ENCODE measurements at regions not wholly inside any gene's neighbourhood (a gene's known extent, or its start where the extent isn't known, plus 50 kb on each side); places are given as distances from the start of the nearest gene placed in this dataset.
"Not testable (repeated sequence)": the region's sequence is repeated elsewhere in the genome, so short reads cannot be mapped to it uniquely, and the experiment has no call there.

DNA sequence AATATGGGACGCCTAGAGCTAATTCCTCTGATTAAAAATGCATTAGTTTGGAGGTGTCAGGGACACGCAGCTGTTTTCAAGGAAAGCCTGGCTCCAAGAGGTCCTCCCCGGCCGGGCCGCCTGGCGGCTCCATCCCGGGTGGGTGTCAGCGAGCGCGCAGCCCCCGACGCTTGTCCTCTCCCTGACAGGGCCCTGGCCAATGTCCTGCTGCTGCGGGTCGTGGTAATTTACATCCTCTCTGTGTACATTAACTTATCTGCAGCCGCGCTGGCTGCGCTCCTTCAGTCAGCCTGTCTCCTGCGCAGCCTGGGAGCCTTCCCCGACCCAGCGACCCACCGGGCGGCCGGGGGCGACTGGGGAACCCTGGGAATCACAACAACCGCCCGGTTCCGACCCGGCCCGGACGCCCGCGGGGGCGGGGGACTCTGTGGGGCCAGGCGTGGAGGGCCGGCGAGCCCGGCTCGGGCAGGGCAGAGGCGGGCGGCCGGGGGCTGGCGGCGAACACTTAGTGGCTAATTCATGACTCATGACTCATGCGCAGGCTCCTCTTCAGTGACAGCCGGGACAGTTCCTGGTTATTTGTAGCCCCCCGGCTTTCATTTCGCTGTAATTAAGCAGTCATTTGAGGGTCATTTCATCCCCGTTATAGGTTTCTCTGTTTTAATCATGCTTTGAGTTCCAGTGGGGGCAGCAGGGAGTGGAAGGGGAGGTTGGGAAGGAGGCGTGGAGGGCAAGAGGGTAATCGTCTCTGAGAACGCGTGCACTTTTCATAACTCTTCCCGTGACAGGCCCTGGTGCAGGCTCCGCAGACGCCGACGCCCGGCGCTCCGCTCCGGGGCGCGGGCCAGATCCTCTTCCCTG, 141.9 kb upstream of the CTAGE1 start:
- H3K27ac ChIP-seq, result peak overlapping the region; percentile 49
- no peak for DNase-seq (ENCODE audit: low read depth, low spot score)

GRCh38 chr18:22560275-22560610, 142.5 kb upstream of the CTAGE1 start:
- H3K27ac ChIP-seq, result peak overlapping the region; percentile 49
- DNase-seq (ENCODE audit: low read depth, low spot score), result no peak

DNA sequence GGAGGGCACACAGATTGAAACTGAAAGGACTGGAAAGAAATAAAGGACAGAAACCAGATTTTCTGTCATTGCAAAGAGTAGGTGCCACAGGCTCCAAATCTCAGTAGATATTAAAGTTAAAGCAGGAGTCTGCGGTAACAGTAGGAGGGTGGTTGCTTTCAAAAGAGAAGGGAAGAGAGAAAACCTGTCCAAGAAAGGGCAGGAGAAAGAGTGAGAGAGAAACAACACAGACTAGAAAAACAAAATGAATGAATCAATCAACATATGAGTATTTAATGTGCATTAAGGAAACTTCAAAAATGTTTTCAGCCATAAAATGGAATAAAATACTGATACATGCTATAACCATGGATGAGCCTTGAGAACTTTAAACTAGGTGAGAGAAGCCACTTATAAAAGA, 143.1 kb upstream of the CTAGE1 start:
- DNase-seq (ENCODE audit: low read depth, low spot score), result no peak

GRCh38 chr18:22563164-22563583, 145.5 kb upstream of the CTAGE1 start:
- H3K27ac ChIP-seq, result no peak overlapping the region
- peak; percentile 65 for DNase-seq (ENCODE audit: low read depth, low spot score)

More for the DNA sequence above, 143.1 kb upstream of the CTAGE1 start:
- no peak overlapping the region for H3K27ac ChIP-seq

DNA sequence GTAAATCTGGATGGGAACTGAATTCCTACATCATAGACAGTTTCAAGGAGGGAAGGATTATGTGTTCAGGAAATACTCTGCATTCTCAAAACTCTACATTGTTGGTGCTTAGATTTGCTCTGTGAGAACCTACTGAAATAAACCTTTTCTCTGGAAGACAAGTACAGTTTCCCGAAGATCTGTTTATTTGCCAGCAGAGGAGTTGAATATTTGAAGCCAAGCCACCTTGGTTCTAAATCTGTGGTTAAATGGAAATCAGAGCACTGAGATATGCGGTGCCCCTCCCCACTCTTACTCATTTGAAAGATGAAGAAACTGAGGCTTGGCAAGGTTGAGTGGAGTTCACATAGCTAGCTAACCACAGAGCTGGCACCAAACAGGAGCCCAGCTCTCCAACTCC, 146.3 kb upstream of the CTAGE1 start:
- no peak for DNase-seq (ENCODE audit: low read depth, low spot score)
- H3K27ac ChIP-seq, result no peak overlapping the region

DNA sequence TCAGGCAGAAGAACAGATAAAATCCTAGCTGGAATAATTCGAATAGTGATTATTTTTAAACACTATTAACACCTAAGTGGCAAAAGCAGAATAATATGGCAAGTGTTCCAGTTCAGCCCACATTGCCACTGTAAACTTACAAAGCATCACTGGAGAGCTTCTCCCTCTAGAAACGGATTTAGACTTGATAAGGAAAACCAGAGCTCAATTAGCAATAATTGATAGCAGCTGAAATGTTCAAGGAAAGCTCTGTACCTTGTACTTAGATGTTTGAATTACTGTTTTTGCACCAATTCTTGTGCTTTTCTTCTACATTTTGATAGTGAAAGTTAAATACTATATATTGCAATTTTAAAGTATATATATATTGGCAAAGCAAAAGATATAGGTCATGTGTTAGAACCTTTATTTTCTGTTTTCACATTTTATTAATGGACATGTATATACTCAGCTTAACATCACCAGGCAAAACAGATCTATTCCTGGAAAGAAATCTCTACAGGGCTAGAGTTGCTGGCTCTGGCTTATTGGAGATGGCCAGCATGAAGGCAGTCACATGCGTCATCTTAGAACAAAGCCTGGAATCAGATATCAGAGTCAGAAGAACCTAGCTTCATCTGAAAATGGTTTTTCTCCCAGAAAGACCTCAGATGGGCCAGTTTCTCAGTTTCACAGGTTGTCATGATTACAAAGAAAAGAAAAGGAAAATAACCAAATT, 149.1 kb upstream of the CTAGE1 start:
- H3K27ac ChIP-seq, result no peak overlapping the region
- DNase-seq (ENCODE audit: low read depth, low spot score), result no peak

DNA sequence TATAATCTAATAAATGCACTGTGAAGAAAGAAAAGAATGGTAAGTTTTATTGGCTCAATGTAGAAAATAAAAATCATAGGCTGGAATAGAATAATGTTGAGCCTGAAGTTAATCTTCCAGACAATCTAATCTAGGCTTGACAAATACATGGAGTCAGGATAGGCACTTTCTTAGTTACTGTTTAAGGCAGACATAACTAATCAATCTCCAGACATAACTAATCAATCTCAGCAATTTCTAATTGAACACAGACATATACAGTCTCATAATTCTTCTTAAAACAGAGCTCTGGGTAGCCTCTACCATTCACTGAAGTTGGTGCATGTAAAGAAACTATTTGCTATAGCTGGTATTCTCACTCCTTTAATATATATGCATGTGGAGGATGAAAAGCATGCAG, 150.1 kb upstream of the CTAGE1 start:
- H3K27ac ChIP-seq, result no peak overlapping the region
- no peak for DNase-seq (ENCODE audit: low read depth, low spot score)

GRCh38 chr18:22570492-22570891, 152.8 kb upstream of the CTAGE1 start:
- no peak overlapping the region for H3K27ac ChIP-seq
- no peak for DNase-seq (ENCODE audit: low read depth, low spot score)

GRCh38 chr18:22572341-22572740, 154.6 kb upstream of the CTAGE1 start:
- no peak for DNase-seq (ENCODE audit: low read depth, low spot score)
- H3K27ac ChIP-seq, result no peak overlapping the region

- no peak for DNase-seq (ENCODE audit: low read depth, low spot score)
- no peak overlapping the region for H3K27ac ChIP-seq
These were observed 161.6 kb upstream of the CTAGE1 start for GRCh38 chr18:22579271-22579670.

- no peak overlapping the region for H3K27ac ChIP-seq
- no peak for DNase-seq (ENCODE audit: low read depth, low spot score)
These were observed 167.6 kb upstream of the CTAGE1 start for GRCh38 chr18:22585333-22585732.

GRCh38 chr18:22585821-22586220, 168.1 kb upstream of the CTAGE1 start:
- H3K27ac ChIP-seq, result no peak overlapping the region
- no peak for DNase-seq (ENCODE audit: low read depth, low spot score)

DNA sequence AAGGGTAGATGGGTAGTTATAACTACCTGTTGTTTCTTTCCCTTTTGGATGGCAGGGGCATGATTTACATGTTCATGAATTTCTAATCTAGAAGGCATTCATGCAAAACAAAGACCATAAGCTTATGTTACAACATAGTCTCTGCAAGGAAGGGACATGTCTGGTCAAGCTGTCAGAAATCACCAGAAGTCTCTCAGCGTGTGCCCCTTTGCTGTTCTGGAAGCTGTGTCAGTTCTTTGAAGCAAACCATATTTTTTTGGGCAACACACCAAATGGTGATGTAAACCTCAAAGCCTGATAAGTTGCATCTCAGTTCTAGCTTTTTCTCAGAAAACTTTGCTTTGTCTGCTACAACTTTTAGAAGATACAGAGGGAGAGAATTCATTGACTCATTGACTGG, 173.5 kb upstream of the CTAGE1 start:
- DNase-seq (ENCODE audit: low read depth, low spot score), result peak; percentile 40
- H3K27ac ChIP-seq, result no peak overlapping the region

DNA sequence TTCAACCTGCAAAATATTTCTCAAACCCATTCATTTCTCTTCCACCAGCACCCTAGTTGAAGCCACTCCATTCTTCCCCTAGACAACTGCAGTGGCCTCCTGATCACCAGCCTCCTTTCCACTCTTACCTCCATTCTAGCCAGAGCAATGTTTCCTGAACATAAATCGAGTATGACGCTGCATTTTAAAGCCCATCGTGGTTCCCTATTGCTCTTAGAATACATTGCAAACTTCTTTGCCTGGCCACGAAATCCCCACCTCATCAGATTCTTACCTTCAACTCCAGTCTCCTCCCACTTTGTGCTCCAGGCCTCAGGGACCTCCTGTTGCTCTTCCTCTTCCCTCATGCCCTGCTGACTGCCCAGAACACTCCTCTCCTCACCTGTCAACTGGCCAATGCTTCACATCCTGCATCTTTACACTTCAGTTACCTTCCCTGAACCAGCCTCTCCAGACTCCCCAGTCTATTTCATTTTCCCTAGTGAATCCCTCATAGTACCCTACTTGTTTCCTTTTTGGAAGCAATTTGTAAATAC, 176.5 kb upstream of the CTAGE1 start:
- no peak overlapping the region for H3K27ac ChIP-seq
- no peak for DNase-seq (ENCODE audit: low read depth, low spot score)

GRCh38 chr18:22601481-22601880, 183.8 kb upstream of the CTAGE1 start:
- DNase-seq (ENCODE audit: low read depth, low spot score), result no peak

GRCh38 chr18:22602456-22602855, 184.7 kb upstream of the CTAGE1 start:
- H3K27ac ChIP-seq; DNase-seq (ENCODE audit: low read depth, low spot score): not testable (repeated sequence)

More at GRCh38 chr18:22601481-22601880, 183.8 kb upstream of the CTAGE1 start:
- H3K27ac ChIP-seq, result no peak overlapping the region

DNA sequence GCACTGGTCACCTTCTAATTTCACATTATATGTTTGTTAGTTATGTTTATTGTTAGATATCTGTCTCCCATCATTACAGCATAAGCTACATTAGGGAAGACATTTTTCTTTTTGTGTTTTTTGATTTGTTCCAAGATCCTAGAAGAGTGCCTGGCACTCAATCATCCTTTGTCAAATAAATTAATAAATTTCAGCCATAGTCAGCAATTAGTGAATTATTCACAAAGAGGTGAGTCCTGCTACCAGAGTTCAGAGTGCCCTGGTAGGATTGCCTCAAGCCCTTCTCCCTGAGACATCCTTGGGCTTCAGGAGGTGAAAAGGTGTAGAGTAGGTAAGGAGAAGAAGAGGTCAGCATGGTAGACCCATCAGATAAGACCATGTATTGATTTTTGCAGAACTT, 186.2 kb upstream of the CTAGE1 start:
- no peak for DNase-seq (ENCODE audit: low read depth, low spot score)
- no peak overlapping the region for H3K27ac ChIP-seq

GRCh38 chr18:22604390-22604985, 186.8 kb upstream of the CTAGE1 start:
- no peak for DNase-seq (ENCODE audit: low read depth, low spot score)
- H3K27ac ChIP-seq, result no peak overlapping the region

GRCh38 chr18:22604986-22605421, 187.3 kb upstream of the CTAGE1 start:
- no peak overlapping the region for H3K27ac ChIP-seq
- DNase-seq (ENCODE audit: low read depth, low spot score), result peak; percentile 24

- DNase-seq (ENCODE audit: low read depth, low spot score), result no peak
- no peak overlapping the region for H3K27ac ChIP-seq
These were observed 188.0 kb upstream of the CTAGE1 start for GRCh38 chr18:22605736-22606135.

Measured in epithelial cell of prostate (primary cell).